OCI-LY7 (cell line): ENCODE measurements at regions not wholly inside any gene's neighbourhood (a gene's known extent, or its start where the extent isn't known, plus 50 kb on each side); places are given as distances from the start of the nearest gene placed in this dataset.

ENCODE experiments used
- EZH2phosphoT487 ChIP-seq: fragments of 200-600 bp; sonication (generic); IDR thresholded peaks from 2 replicates; pipeline ENCODE4 v1.6.1; 2018; ENCODE audit warnings: low read depth, borderline replicate concordance, mild to moderate bottlenecking, mixed run types, antibody characterized with exemption, low read length, moderate library complexity, mixed read lengths
- TF ChIP-seq, protein P1 (sequence below): fragments of 200-600 bp; sonication (generic); conservative IDR thresholded peaks from 2 replicates; pipeline ENCODE4 v1.5.1; 2014; ENCODE audit warnings: mild to moderate bottlenecking, antibody characterized with exemption, low read length, moderate library complexity, mixed read lengths

GRCh38 chr21:23478381-23478780 is 2128.9 kb downstream of the MRPL39 start:
- TF ChIP-seq, protein P1, sequence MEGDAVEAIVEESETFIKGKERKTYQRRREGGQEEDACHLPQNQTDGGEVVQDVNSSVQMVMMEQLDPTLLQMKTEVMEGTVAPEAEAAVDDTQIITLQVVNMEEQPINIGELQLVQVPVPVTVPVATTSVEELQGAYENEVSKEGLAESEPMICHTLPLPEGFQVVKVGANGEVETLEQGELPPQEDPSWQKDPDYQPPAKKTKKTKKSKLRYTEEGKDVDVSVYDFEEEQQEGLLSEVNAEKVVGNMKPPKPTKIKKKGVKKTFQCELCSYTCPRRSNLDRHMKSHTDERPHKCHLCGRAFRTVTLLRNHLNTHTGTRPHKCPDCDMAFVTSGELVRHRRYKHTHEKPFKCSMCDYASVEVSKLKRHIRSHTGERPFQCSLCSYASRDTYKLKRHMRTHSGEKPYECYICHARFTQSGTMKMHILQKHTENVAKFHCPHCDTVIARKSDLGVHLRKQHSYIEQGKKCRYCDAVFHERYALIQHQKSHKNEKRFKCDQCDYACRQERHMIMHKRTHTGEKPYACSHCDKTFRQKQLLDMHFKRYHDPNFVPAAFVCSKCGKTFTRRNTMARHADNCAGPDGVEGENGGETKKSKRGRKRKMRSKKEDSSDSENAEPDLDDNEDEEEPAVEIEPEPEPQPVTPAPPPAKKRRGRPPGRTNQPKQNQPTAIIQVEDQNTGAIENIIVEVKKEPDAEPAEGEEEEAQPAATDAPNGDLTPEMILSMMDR = no peak
- TF ChIP-seq EZH2phosphoT487 = no peak
